ENCODE measurements at regions not wholly inside any gene's neighbourhood (a gene's known extent, or its start where the extent isn't known, plus 50 kb on each side); places are given as distances from the start of the nearest gene placed in this dataset.

DNA sequence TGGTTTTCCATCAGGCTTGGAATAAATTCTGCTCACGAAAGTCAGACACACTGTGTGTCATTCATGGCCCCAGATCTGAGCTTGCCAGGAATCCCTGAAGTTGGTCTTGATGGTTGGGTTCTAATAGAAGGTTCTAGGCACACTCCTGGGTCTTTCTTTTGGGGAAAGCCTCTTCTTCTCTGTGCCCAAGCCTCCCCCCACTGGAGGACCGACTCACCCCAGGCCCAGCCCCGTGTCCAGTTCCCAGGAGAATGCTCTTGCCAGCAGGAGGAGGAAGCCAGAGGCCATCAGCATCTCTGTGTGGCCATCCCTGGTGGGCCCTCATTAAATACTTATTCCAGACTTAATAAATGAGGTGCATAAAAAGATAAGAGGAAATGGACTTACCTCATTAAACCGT, 548.0 kb downstream of the TCERG1L start:
- Histone ChIP-seq H2AK5ac (ENCODE audit: low read length, severe bottlenecking) (no peak overlapping the region), H4K8ac (ENCODE audit: low read length) (no peak overlapping the region), H3K36me3 (ENCODE audit: control insufficient read depth in 1 of 2, insufficient read depth in 2 of 2, low read depth in 1 of 2, low read length in 2 of 2) (no peaks in the 10 kb centered on the region), H3K4ac (ENCODE audit: low read depth in 1 of 2, low read length in 2 of 2) (no peak overlapping the region), H3K23ac (ENCODE audit: low read length in 2 of 2) (no peak overlapping the region), H3K14ac (ENCODE audit: low read length in 2 of 2) (no peak overlapping the region), H2AFZ (ENCODE audit: low read depth, low read length) (no peak overlapping the region), H2BK12ac (ENCODE audit: low read length in 2 of 2) (no peak overlapping the region), H3K9ac (ENCODE audit: low read length) (no peak overlapping the region), H3K27ac (ENCODE audit: low read length, poor library complexity, severe bottlenecking) (no peak overlapping the region), H3K27me3 (ENCODE audit: control insufficient read depth in 1 of 2, insufficient read depth in 1 of 2, low read length in 2 of 2) (no peaks in the 10 kb centered on the region), H3K18ac (ENCODE audit: low read depth in 1 of 2, low read length in 2 of 2) (no peak overlapping the region), H3K4me3 (ENCODE audit: insufficient read depth in 1 of 2, low read depth in 1 of 2, low read length in 2 of 2) (no peak overlapping the region), H3K4me1 (ENCODE audit: control insufficient read depth, insufficient read depth, low read depth, low read length) (no peaks in the 10 kb centered on the region), H2BK120ac (ENCODE audit: low read depth, low read length) (no peak overlapping the region), H4K91ac (ENCODE audit: low read length) (no peak overlapping the region), H3K79me1 (replicated peaks; ENCODE audit: low read length, poor library complexity, severe bottlenecking) (no peaks in the 10 kb centered on the region), H2BK5ac (ENCODE audit: low read depth, low read length, poor library complexity, severe bottlenecking) (no peak overlapping the region), H3K4me2 (ENCODE audit: low read length, poor library complexity, severe bottlenecking) (no peak overlapping the region), H2BK15ac (ENCODE audit: low read depth, poor library complexity, severe bottlenecking) (no peak overlapping the region), H3K9me3 (ENCODE audit: control insufficient read depth, low read length) (peaks cover 6% of the 10 kb centered on the region)
- WGBS = 61% methylated on average over 3 of the region's 4 CpGs
- DNase-seq = no peak

GRCh38 chr10:130764651-130765050, 546.9 kb downstream of the TCERG1L start:
- H3K4me1 ChIP-seq (ENCODE audit: control insufficient read depth, insufficient read depth, low read depth, low read length) = no peaks in the 10 kb centered on the region
- no peak overlapping the region for H2AFZ ChIP-seq (ENCODE audit: low read depth, low read length)
- H3K14ac ChIP-seq (ENCODE audit: low read length in 2 of 2) = no peak overlapping the region
- peaks cover 6% of the 10 kb centered on the region for H3K9me3 ChIP-seq (ENCODE audit: control insufficient read depth, low read length)
- no peak overlapping the region for H2AK5ac ChIP-seq (ENCODE audit: low read length, severe bottlenecking)
- H4K91ac ChIP-seq (ENCODE audit: low read length) = peak overlapping the region; percentile 27
- DNase-seq = no peak
- H2BK5ac ChIP-seq (ENCODE audit: low read depth, low read length, poor library complexity, severe bottlenecking) = no peak overlapping the region
- no peak overlapping the region for H3K9ac ChIP-seq (ENCODE audit: low read length)
- no peaks in the 10 kb centered on the region for H3K79me1 ChIP-seq (replicated peaks; ENCODE audit: low read length, poor library complexity, severe bottlenecking)
- H3K27ac ChIP-seq (ENCODE audit: low read length, poor library complexity, severe bottlenecking) = no peak overlapping the region
- H3K4me3 ChIP-seq (ENCODE audit: insufficient read depth in 1 of 2, low read depth in 1 of 2, low read length in 2 of 2) = no peak overlapping the region
- no peak overlapping the region for H2BK15ac ChIP-seq (ENCODE audit: low read depth, poor library complexity, severe bottlenecking)
- H2BK12ac ChIP-seq (ENCODE audit: low read length in 2 of 2) = no peak overlapping the region
- no peaks in the 10 kb centered on the region for H3K27me3 ChIP-seq (ENCODE audit: control insufficient read depth in 1 of 2, insufficient read depth in 1 of 2, low read length in 2 of 2)
- H3K4ac ChIP-seq (ENCODE audit: low read depth in 1 of 2, low read length in 2 of 2) = no peak overlapping the region
- H3K23ac ChIP-seq (ENCODE audit: low read length in 2 of 2) = no peak overlapping the region
- H3K18ac ChIP-seq (ENCODE audit: low read depth in 1 of 2, low read length in 2 of 2) = no peak overlapping the region
- H3K36me3 ChIP-seq (ENCODE audit: control insufficient read depth in 1 of 2, insufficient read depth in 2 of 2, low read depth in 1 of 2, low read length in 2 of 2) = no peaks in the 10 kb centered on the region
- H4K8ac ChIP-seq (ENCODE audit: low read length) = no peak overlapping the region
- WGBS = 72% methylated on average over 7 of the region's 7 CpGs
- no peak overlapping the region for H3K4me2 ChIP-seq (ENCODE audit: low read length, poor library complexity, severe bottlenecking)
- no peak overlapping the region for H2BK120ac ChIP-seq (ENCODE audit: low read depth, low read length)

GRCh38 chr10:130766071-130766470, 545.5 kb downstream of the TCERG1L start:
- WGBS = 56% methylated on average over 4 of the region's 4 CpGs
- Histone ChIP-seq H3K4me1 (ENCODE audit: control insufficient read depth, insufficient read depth, low read depth, low read length) (no peaks in the 10 kb centered on the region), H3K23ac (ENCODE audit: low read length in 2 of 2) (no peak overlapping the region)

GRCh38 chr10:130767116-130767730, 544.3 kb downstream of the TCERG1L start:
- Histone ChIP-seq H3K9ac (ENCODE audit: low read length) (no peak overlapping the region), H3K4me1 (ENCODE audit: control insufficient read depth, insufficient read depth, low read depth, low read length) (no peaks in the 10 kb centered on the region), H2AFZ (ENCODE audit: low read depth, low read length) (no peak overlapping the region), H2BK12ac (ENCODE audit: low read length in 2 of 2) (no peak overlapping the region), H3K27me3 (ENCODE audit: control insufficient read depth in 1 of 2, insufficient read depth in 1 of 2, low read length in 2 of 2) (no peaks in the 10 kb centered on the region), H3K27ac (ENCODE audit: low read length, poor library complexity, severe bottlenecking) (no peak overlapping the region), H2BK120ac (ENCODE audit: low read depth, low read length) (no peak overlapping the region), H3K4me3 (ENCODE audit: insufficient read depth in 1 of 2, low read depth in 1 of 2, low read length in 2 of 2) (no peak overlapping the region), H3K9me3 (ENCODE audit: control insufficient read depth, low read length) (peaks cover 6% of the 10 kb centered on the region), H3K4ac (ENCODE audit: low read depth in 1 of 2, low read length in 2 of 2) (no peak overlapping the region), H3K14ac (ENCODE audit: low read length in 2 of 2) (no peak overlapping the region), H2BK5ac (ENCODE audit: low read depth, low read length, poor library complexity, severe bottlenecking) (no peak overlapping the region), H3K4me2 (ENCODE audit: low read length, poor library complexity, severe bottlenecking) (no peak overlapping the region), H2BK15ac (ENCODE audit: low read depth, poor library complexity, severe bottlenecking) (no peak overlapping the region), H3K18ac (ENCODE audit: low read depth in 1 of 2, low read length in 2 of 2) (no peak overlapping the region), H4K91ac (ENCODE audit: low read length) (no peak overlapping the region), H3K79me1 (replicated peaks; ENCODE audit: low read length, poor library complexity, severe bottlenecking) (no peaks in the 10 kb centered on the region), H2AK5ac (ENCODE audit: low read length, severe bottlenecking) (no peak overlapping the region), H3K23ac (ENCODE audit: low read length in 2 of 2) (no peak overlapping the region), H3K36me3 (ENCODE audit: control insufficient read depth in 1 of 2, insufficient read depth in 2 of 2, low read depth in 1 of 2, low read length in 2 of 2) (no peaks in the 10 kb centered on the region), H4K8ac (ENCODE audit: low read length) (no peak overlapping the region)
- WGBS = 67% methylated on average over 14 of the region's 14 CpGs
- no peak for DNase-seq

More at GRCh38 chr10:130766071-130766470, 545.5 kb downstream of the TCERG1L start:
- Histone ChIP-seq H2BK5ac (ENCODE audit: low read depth, low read length, poor library complexity, severe bottlenecking) (no peak overlapping the region), H4K91ac (ENCODE audit: low read length) (peak overlapping the region; percentile 7), H3K36me3 (ENCODE audit: control insufficient read depth in 1 of 2, insufficient read depth in 2 of 2, low read depth in 1 of 2, low read length in 2 of 2) (no peaks in the 10 kb centered on the region), H2BK12ac (ENCODE audit: low read length in 2 of 2) (no peak overlapping the region), H3K79me1 (replicated peaks; ENCODE audit: low read length, poor library complexity, severe bottlenecking) (no peaks in the 10 kb centered on the region), H3K27ac (ENCODE audit: low read length, poor library complexity, severe bottlenecking) (no peak overlapping the region), H3K9me3 (ENCODE audit: control insufficient read depth, low read length) (peaks cover 6% of the 10 kb centered on the region), H2BK120ac (ENCODE audit: low read depth, low read length) (no peak overlapping the region), H3K18ac (ENCODE audit: low read depth in 1 of 2, low read length in 2 of 2) (no peak overlapping the region), H2AFZ (ENCODE audit: low read depth, low read length) (no peak overlapping the region), H2AK5ac (ENCODE audit: low read length, severe bottlenecking) (no peak overlapping the region), H2BK15ac (ENCODE audit: low read depth, poor library complexity, severe bottlenecking) (no peak overlapping the region), H3K4me3 (ENCODE audit: insufficient read depth in 1 of 2, low read depth in 1 of 2, low read length in 2 of 2) (no peak overlapping the region), H3K4ac (ENCODE audit: low read depth in 1 of 2, low read length in 2 of 2) (no peak overlapping the region), H3K4me2 (ENCODE audit: low read length, poor library complexity, severe bottlenecking) (no peak overlapping the region), H4K8ac (ENCODE audit: low read length) (no peak overlapping the region), H3K14ac (ENCODE audit: low read length in 2 of 2) (no peak overlapping the region), H3K9ac (ENCODE audit: low read length) (no peak overlapping the region), H3K27me3 (ENCODE audit: control insufficient read depth in 1 of 2, insufficient read depth in 1 of 2, low read length in 2 of 2) (no peaks in the 10 kb centered on the region)
- no peak for DNase-seq
